ENCODE measurements at regions not wholly inside any gene's neighbourhood (a gene's known extent, or its start where the extent isn't known, plus 50 kb on each side); places are given as distances from the start of the nearest gene placed in this dataset.
A peak's percentile ranks its signal among the peaks of the same experiment; 100 is the strongest.

DNA sequence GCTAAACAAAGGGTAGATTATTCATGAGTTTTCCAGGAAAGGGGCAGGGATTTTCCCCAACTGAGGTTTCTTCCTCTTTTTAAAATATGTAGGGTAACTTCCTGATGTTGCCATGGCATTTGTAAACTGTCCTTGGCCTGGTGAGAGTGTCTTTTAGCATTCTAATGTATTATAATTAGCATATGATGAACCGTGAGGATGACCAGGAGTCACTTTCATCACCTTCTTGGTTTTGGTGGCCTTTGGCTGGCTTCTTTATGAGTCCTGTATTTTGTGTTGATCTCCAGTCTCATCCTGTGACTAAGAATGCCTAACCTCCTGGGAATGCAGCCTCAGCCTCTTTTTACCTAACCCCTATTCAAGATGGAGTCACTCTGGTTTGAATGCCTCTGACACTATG, 391.0 kb upstream of the LINC00305 start:
- DNase-seq = peak; percentile 4

DNA sequence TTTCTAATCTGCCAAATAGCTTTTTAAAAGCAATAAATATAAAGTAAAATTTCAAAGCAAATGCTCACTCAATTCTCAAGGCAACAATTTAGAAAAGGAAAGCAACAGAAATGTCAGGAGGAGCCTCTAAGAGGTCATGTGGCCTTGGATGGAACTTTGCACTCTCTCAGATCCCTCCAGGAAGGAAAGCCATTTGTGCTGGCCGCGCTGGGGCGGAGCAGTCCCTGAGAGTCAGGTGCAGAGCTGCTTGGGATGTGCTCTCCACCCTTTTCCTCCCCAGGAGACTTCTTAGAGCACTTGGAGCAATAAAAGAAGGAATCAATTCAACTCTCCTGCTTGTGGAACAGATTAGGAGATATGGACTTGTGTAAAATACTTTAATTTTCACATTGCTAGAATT, 379.8 kb upstream of the LINC00305 start:
- no peak for DNase-seq

- DNase-seq = no peak
Observed at GRCh38 chr18:64519201-64519600, 370.3 kb upstream of the LINC00305 start.

DNA sequence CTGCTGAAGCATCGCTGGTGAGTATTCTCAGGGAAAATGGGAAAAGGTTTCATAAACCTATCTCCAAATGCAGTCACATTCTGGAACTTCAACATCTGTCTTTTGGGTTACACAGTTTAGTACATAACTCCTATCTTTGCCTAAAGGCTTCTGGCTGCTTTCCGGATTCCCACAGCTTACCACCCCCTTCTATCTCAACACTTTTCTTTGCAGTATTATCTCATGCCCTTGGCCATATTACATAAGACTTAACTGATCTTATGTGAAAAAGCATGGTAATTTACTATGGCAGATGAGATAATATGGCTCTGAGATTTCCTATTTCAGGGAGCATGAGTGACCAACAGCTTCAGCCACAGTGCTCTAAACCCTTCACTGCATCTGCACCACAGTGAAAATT, 369.3 kb upstream of the LINC00305 start:
- no peak for DNase-seq

DNA sequence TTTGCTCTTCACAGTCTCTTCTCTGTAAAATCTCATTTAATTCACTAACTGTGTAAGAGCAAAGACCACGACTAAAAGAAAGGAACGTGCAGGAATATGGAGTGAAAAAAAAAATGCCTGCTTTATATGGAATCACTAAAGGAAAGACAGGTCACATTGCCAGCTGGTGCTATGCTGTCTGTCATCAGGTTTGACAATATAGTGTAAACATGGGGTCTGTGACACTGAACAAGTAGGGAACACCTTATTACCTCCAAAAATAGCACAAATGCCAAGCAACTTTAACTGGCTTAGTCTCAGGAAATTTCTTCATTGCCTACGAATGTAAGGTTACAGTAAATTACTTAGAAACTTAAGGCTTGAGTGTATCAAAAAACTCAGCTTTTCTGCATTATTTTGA, 364.5 kb upstream of the LINC00305 start:
- DNase-seq = no peak

GRCh38 chr18:64490207-64490606, 341.3 kb upstream of the LINC00305 start:
- no peak for DNase-seq

DNA sequence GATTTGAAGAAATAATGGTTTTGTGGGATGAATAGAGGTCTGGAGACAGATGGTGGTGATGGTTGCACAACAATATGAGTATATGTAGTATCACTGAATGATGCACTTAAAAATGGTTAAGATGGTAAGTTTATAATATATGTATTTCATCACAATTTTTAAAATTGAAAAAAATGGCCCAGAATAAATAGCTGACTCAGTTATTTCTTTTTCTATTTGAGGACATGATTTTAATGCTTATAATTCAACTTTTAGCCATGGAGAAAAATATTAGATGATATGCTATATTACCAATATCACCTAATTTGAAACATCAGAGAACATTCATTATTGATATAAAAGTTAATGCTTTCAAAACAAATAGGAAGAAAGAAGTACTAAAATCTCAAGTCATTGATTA, 339.8 kb upstream of the LINC00305 start:
- DNase-seq = no peak

DNA sequence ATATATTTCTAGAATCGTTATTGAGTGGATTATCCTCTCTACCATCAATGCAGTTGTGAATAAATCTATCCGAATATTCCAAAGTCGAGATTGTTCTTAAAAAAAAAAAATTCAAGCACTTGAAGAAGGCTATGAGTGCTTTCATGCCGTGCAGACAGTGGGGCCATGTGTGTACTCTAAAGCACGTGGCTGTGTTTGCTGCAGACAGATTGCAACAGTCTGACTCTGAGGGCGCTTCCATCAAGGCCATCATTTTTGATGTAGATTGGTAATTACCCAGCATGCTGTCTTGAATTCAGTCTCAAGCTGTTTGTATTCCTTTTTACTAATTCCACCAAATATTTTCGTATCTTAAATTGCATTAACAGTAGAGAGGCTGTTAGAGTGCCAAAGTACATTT, 325.9 kb upstream of the LINC00305 start:
- no peak for DNase-seq

DNA sequence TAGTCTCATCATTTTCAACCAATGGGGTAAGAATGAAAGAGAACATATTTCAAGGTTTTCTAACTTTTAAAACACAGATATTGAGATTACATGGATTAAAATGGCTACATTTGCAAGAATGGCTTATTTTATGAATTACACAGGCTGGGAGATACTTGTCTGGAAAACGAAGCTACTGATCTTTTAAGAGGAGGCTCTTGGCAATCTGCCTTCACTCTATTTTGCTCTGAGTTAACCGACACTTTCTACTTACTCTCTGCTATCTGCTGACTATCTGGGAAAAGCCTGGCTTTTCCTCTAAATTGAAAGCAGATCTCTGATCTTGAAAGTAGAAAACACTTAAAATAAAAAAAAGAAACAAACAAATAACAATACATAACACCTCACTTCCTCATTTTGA, 325.4 kb upstream of the LINC00305 start:
- DNase-seq = no peak

GRCh38 chr18:64449434-64449833, 300.5 kb upstream of the LINC00305 start:
- no peak for DNase-seq

DNA sequence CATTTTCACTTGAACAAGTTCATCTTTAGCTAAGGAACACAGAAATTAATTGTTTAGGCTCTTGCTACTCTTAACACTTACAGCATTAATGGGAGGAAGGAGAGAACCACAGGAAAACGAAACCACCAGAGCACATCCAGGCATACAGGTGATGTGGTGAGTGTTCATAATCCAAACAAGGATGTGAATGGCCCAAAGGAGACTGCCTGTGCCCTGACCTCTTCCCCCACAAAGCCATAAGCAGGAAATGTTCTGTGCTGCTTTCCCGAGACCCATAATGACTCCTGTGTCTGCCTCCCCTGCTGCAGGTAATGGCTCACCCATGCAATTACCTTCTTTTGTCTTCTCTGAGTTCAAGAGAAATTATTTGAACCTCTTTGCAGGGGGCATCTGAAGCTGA, 295.9 kb upstream of the LINC00305 start:
- DNase-seq = no peak

DNA sequence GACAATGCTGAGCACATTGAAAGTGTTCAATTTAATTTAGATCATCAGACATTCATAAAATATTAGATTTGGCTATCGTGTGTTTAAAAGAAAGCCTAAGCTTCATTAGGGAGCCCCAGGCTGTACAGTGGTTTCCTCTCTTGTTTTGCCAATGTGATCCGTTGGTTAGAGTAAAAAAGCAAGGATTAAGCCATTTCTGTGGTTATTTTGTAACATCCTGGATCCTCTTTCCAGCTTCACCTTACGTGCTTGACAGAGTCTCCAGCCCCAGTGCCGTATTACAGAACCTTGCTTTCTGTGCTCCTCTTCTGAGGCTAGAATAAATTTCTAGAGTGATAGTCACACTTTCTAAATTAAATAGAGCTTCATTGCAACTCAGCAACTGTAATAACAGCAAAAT, 289.3 kb upstream of the LINC00305 start:
- no peak for DNase-seq

- DNase-seq = no peak
Observed at GRCh38 chr18:64436111-64436510, 287.2 kb upstream of the LINC00305 start.

DNA sequence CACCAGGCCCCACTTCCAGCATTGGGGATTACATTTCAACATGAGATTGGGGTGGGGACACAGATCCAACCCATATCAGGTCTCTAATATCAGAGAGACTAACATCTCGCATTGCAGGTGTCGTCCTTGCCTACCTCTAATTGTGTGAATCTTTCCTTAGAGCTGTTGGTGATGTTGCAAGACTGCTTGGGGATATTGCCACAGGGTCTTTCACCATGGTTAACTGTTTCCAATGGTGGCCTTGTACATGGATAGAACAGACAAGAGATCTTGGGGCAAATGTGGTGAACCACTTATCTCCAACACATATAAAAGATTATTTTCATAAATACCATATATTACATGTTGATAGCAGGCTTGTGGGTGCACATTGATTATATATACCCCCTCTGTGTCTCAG, 270.3 kb upstream of the LINC00305 start:
- DNase-seq = no peak

DNA sequence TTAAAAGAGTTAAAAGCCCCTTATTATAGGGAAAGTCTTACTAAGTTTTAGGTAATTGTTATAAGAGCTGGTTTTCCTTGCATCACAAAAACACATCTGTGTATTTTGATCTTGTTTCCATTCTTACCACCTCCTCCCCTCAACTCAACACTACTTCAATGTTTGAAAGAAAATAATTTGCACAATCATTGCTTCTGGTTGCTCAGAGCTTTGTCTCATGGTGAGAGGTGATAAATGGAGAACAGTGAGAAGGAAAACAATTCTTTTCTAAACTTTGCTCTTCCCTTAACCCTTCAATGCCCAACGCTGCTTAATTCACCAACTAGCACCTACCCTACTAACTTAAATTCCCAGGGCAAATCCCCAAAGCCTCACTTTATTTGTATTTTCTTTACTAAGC, 268.1 kb upstream of the LINC00305 start:
- no peak for DNase-seq

DNA sequence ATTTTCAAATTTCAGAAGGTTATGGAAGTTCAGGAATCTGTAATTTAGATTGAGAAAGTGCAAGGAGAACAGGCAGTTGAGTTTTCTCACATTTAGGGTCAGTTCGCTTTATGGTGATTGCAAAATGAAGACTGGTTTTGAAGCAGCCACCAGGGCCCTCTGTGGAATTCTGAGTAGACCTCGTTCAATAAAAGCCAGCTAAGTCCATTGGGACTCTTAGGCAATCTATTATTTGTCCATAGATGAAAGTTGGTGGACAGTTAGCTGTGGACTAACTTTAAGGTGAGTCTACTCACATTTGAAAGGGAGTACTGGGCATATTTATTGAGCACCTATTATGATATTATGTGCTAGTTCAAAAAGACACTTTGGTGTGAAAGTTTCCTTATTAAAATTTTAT, 266.3 kb upstream of the LINC00305 start:
- DNase-seq = no peak

- DNase-seq = no peak
Observed at GRCh38 chr18:64410685-64411084, 261.8 kb upstream of the LINC00305 start.

- no peak for DNase-seq
Observed at GRCh38 chr18:64409511-64409910, 260.6 kb upstream of the LINC00305 start.

DNA sequence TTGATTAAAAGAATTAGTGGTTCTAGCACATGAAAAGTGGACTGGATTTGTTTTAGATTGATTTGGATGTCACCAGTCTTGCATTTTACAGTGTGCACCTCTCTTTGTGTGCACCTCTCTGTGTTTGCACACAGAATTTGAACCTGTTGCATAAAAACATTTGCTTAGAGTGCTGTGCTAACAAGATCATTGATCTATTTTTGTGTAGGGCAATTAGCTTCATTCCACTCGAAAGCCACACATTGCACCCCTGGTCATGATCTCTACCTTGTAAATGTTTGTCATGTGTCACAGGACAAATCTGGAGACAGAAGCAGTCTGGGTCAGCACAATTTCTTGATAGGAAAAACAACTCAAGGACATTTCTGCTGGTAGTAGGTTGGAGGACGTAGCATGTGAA, 258.7 kb upstream of the LINC00305 start:
- no peak for DNase-seq

GRCh38 chr18:64405161-64405560, 256.3 kb upstream of the LINC00305 start:
- DNase-seq = no peak

DNA sequence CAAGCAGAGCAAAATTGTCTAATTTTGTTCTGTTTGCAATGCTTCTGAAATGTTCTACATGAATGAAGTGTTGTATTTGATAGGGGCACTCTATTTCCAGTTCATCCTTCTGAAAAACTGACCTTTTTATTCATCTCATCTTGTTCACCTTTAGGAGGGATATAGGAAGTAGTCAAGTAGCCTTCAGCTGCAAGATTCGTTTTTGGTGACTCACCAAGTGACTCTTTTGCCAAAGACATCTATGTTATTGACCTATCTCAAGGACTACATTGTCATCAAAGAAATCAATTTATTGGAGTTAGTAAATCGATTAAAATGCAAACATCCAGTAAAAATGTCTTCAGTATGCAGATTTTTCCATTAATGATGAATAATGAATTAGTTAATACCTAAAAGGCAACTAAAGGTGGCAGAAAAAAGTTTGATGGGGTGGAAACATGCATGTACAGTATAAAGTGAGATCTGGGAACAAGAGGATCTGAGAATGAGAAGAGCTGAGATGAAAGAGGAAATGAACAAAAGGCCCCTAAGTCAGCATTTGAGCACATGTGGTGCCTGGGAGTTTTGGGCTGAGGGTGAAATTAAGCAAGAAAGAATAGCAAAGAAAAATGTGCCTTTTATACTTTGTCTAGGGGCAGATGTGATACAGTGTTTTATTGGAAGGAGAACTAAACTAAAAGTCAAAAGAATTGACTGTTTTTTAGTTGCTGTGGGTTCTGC, 255.1 kb upstream of the LINC00305 start:
- no peak for DNase-seq

GRCh38 chr18:64402636-64403035, 253.7 kb upstream of the LINC00305 start:
- DNase-seq = no peak

GRCh38 chr18:64401268-64402060, 252.6 kb upstream of the LINC00305 start:
- DNase-seq = no peak

DNA sequence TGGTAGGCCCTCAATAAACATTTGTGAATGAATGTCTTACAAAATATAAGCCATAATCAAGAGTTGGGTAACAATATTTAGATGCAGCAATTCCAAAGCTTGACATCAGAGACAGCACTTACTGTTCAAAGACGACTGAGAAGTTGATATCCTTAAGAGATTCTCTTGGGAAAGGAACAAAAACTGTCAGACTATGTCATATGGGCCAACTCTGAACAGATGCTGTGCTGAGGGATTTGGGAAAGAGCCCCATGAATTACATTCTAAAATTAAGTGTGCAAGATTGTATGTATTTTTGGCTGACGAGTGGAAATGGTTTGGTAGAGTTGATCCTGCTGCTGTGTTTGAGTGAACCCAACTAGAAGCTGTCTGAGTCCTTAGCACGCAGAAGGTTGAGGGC, 250.7 kb upstream of the LINC00305 start:
- DNase-seq = no peak

GRCh38 chr18:64398320-64398719, 249.4 kb upstream of the LINC00305 start:
- no peak for DNase-seq
